GM18505 (cell line): ENCODE measurements at regions not wholly inside any gene's neighbourhood (a gene's known extent, or its start where the extent isn't known, plus 50 kb on each side); places are given as distances from the start of the nearest gene placed in this dataset.

Experiments used
- ATAC-seq: cut with Tn5 transposase; IDR thresholded peaks from one replicate; pipeline ENCODE4 v1.9.1; 2021; ENCODE audit not compliant: unreplicated experiment
- POLR2A ChIP-seq: IDR thresholded peaks from 4 replicates; pipeline ENCODE4 v1.6.1; 2011; ENCODE audit warnings: borderline replicate concordance; ENCODE audit not compliant: insufficient read depth, insufficient read length; ENCODE audit errors: extremely low read depth

DNA sequence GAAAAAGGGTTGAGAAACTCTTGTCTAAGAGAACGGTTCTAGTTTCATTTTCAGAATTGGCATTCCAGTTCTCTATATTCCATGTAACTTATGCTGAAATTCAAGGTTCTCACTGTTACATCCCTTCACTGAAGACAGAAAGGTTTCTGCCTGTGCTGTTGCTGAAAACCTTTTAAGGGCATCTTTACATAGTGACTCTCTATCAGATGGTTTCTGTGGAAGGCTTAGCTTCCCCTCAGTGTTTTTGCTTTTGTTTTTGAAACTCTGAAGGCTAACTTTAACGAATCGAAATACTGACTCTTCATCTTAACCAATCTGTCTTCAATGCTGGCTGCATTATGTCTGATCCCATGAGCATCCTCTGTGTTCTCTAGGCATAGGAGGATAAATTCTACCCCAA is 1286.2 kb upstream of the EYS start:
- no peak for ATAC-seq
- no peak for TF ChIP-seq POLR2A

DNA sequence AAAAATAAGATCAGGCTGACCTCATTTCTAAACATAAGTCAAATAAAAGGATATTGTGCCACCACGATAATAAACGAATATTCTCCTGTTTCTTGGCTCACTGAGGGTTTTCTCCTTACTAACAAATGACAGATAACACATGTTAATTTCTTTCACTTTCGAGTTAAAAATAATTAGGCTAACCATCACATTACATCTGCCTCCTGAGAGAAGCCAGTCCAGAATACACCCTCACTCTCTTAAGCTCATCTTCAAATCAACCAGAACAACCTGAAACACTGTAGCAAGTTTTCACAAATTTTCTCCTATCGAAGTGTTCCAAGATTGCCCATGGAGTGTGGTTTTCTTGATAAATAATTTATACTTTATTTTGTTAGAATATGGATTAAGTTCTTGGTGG is 1285.6 kb upstream of the EYS start:
- ATAC-seq = no peak
- TF ChIP-seq POLR2A = no peak

DNA sequence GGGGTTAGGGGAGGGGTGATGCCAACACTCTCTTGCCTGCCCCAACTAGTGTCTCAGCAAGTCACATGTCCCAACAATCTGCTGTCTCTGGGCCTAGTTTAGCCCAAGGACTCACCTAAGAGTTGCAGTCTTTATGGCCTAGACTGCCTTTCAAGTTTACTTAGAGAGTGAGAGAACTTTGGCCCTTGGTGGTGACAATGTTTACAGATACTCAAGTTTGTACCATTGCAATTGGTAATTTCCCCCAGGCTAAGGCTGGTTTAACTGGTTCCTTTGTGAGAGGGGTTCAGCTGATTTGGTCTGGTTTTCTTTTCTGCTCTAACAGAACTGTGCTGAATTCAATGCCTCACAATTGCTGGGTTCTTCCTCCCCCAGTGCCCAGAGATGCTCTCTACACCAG is 1279.9 kb upstream of the EYS start:
- ATAC-seq = no peak
- TF ChIP-seq POLR2A = no peak

DNA sequence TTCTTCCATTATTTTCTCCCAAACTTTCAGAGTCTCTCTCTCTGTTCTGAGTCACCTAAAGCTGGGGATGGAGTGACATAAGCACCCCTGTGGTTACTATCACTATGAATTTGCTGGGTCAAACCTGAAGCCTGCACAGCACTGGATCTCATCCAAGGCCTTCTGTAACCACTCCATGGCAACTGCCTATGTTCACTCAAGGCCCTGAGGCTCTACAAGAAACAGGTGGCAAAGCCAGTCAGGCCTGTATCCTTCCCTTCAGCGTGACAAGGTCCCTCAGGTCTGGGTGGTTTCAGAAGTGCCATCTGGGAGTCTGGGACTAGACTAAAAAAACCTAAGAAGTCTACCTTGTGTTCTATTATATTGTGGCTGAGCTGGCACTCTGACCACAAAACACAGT is 1278.8 kb upstream of the EYS start:
- no peak for ATAC-seq

DNA sequence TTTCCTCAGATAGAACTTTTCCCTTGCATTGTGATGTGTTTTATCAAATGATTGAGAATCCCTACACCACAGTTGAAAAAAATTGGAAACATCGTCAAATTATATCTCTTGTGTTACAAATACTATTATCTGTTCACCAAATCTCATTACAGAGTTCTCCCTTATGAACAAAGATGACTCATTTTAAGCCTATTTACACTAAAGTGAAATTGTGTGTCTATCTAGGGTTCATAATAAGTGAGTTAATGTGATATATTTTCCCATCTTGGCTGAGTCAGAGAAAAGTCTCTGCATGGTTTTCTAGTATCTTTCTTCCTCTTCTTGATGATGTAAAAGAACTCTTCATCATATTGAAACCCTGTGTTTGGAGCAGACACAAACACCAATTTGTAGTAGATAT is 1263.3 kb upstream of the EYS start:
- ATAC-seq = no peak
- no peak for TF ChIP-seq POLR2A

More for the DNA sequence above, 1278.8 kb upstream of the EYS start:
- TF ChIP-seq POLR2A = no peak

DNA sequence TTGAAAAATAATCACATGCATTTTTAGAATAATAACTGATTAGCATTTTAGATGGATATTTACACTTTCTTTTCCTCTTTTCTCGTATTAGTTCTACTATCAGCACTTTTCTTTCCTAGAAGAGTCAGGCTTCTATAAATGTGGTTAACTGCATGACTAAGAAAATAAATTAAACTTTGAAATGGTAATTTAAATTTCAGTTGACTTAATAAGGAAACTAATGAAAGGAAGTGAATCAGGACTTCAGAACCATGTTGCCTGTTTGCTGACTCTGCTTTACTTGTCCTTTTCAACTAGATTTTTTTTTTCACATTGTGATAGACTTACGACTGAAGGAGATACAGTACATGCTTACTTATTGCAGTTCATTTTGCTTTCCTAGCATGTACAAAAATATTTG is 1258.2 kb upstream of the EYS start:
- no peak for ATAC-seq
- no peak for TF ChIP-seq POLR2A

DNA sequence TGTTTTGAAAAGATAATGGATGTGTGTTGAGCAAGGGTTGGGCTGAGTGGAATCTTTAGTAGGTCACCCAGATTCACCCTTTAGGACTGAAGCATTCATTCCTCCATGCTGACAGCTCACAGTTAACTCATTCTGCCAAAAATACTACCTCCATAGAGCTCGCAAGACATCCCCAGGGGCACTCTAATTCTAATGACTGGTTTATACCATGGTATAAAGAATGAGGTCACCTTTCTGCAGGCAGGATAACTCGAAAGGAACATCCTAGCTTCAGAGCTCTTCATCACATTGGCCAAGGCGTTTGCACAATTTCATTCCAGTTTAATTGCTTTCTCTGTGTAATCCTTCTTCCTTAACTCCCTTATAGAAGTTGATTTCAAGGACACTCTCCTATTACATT is 1257.2 kb upstream of the EYS start:
- ATAC-seq = no peak
- no peak for TF ChIP-seq POLR2A

DNA sequence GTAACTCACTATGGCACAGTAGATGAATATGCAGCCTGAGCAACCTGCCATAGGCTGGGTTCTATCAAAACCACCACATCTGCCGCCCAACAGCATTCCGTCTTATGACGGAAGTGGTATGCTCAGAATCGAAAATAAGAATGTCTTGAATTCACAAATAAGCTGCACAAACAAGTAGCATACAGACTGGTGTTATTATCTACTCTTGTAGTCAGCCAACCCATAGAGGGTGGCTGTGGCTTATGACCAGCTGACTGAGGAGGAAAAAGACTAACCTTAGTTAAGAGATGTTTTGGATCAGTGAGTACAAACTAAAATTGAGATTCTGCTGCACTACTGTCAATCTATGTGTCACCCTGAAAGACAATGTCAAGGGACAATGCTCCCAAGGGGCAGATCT is 1255.1 kb upstream of the EYS start:
- no peak for TF ChIP-seq POLR2A
- no peak for ATAC-seq

DNA sequence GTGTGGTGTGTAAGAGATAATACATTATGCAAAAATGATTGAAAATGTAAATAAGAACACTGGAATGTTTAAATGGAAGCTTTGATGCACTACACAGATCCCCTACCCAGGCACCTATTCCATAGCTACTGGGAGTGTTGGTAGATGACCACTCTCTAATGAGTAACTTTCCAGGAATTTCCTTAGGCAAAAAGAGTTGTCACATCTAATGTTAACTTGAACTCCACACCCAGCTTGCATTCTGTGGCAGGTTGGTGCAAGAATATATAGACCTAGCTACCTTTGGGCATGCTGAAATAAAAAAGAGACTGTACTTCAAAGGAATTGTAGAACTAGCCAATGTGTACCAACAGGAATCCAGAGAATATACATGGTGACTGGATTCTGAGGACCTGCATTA is 1254.2 kb upstream of the EYS start:
- TF ChIP-seq POLR2A = no peak
- no peak for ATAC-seq

DNA sequence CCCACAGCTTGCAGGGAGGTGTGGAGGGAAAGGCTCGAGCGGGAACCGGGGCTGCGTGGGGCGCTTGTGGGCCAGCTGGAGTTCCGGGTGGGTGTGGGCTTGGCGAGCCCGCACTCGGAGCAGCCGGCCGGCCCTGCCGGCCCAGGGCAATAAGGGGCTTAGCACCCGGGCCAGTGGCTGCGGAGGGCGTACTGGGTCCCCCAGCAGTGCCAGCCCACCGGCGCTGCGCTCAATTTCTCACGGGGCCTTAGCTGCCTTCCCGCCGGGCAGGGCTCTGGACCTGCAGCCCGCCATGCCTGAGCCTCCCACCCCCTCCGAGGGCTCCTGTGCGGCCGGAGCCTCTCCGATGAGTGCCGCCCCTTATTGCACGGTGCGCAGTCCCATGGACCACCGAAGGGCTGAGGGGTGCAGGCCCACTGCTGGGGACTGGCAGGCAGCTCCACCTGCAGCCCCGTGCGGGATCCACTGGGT is 1242.2 kb upstream of the EYS start:
- no peak for TF ChIP-seq POLR2A
- ATAC-seq = no peak

DNA sequence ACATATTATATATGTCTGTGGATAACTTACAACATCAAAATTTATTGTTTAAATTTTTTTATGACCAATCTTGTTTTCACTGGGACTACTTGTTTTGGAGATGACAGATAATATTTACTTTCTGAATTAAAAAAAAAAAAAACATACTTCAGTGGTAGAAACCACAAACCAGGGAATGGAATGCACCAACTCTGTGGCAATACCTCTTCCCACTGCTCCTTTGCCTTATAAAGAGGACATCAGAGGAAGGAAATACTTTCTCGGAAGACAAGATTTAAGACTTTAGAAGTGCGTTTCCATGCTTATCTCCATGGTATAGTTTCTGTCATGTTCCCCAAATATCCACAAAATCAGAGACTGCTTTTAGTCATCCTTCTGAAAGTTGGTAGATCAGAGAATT is 1241.1 kb upstream of the EYS start:
- TF ChIP-seq POLR2A = no peak
- ATAC-seq = no peak

DNA sequence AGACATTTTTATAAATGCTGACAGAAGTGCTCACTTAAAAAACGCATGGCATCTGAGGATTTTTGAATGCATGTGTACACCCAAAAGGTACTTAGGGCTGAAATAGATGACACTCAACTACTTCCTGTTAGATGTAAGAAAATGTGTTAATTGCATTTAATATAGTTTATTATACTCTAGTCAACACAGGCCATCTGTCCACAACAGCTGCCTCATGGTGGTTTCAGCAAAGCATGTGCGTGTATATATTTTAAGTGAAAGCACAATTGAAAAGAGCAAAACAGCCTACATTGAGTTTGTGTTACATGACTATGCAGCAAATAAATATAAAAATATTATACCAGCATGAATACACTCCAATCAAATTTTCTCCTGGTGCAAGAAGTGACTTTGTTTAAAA is 1233.0 kb upstream of the EYS start:
- ATAC-seq = no peak
- TF ChIP-seq POLR2A = no peak

DNA sequence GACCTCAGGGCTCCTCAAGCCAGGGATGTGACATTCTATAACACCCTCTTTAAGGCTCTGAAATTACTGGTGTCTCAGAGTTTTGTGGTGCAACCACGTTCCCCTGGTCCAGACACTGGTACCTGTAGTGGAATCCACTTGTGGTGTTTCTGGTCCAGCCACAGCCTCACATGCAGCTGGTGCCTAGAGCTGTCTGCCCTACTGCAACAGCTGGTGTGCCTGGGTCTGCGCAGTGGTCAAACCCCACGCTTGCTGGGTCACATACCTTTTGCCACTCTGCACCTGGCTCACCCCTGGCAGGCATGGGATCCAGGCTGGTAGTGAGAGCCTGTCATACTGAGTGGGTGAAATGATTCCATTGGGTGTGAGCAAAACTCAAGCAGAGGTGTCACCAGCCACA is 1230.2 kb upstream of the EYS start:
- no peak for ATAC-seq
- TF ChIP-seq POLR2A = no peak

DNA sequence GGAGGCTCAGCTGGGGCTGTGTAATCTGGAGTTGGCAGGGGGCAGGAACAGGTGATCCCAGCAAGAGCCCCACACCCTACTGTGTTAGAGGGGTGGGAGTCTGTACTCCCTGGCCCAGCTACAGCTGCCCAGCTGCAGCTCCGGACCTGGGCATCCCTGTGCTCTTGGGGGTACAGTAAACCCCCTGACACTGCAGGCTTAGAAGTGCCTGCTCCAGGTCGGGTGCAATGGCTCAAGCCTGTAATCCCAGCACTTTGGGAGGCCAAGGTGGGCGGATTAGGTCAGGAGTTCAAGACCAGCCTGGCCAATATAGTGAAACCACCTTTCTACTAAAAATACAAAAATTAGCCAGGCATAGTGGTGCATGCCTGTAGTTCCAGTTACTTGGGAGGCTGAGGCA is 1228.6 kb upstream of the EYS start:
- ATAC-seq = no peak
- TF ChIP-seq POLR2A = no peak

DNA sequence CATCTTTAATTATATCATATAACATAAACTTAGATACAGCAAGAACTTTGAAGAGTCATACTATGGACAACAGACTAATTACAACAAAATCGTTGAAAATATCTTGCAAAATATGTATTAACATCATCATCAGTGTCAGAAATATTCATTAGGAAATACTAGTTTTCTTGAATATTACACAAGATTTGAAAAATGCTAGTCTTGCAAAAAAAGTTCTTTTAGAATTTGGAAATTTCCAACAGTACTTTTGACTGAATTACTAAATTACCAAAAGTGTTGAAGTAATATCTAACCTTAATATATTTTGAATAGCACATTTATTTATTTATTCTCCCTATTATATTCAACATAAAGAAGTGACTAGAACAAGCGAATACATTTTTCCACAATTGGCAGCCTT is 1224.8 kb upstream of the EYS start:
- ATAC-seq = no peak
- TF ChIP-seq POLR2A = no peak
